NCI-H226 (cell line): ENCODE measurements at regions not wholly inside any gene's neighbourhood (a gene's known extent, or its start where the extent isn't known, plus 50 kb on each side); places are given as distances from the start of the nearest gene placed in this dataset.

ENCODE experiments used
- DNase-seq: peaks from one replicate; pipeline ENCODE4 v3.0.0-alpha.2; 2015

DNA sequence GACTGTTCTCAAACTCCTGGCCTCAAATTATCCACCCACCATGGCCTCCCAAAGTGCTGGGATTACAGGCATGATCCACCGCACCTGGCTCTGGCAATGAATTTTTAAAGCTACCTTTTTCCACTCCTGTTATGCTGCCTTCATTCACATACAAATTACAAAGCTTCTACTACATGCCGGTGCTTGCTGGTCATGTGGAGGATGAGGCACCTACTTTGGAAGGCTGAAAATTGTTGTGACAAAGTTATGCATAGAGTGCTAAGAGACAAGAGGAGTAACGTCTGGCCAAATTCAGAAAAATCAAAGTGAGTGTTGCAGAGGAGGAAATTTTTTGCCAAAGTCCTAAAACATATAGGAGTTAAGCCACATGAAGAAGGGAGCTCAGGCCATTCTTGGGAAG is 191.7 kb upstream of the PPFIA2 start:
- DNase-seq, result no peak

GRCh38 chr12:81949841-81950308 is 190.7 kb upstream of the PPFIA2 start:
- no peak for DNase-seq

DNA sequence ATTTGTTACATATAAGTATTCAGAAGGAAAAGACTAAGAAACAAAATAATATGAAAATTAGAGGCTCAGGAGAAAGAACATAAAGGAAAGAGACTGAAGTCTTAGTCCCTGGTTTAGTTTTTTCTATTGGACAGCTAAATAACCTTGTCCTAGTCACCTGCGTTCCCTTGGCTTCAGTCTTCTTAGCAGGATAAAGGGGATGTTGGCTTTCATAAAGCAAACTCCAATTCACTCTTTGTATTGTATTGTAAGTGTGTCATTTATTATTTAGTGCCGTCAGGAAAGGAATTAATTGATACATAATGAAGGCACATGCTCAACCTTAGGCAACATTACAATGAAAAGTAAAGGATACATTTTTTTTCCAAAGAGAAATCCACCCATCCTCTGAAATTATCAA is 190.3 kb upstream of the PPFIA2 start:
- no peak for DNase-seq

DNA sequence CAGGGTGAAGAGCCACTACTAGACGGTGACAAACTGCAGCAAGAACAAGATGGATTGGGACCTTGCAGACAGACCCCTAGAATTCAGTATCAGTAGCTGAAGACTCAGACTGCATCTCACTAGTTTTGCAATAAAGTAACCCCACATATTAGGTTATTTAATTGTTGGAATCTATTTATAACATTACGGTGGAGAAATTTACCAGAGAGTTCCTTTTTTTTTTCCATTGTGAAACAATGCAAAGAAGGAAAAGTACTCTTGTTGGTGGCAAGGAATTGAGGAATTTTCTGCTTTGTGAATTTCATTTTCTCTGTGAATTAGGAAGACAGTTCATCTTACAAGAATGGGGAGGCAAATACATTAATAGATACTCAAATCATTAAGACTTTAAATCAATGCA is 185.7 kb upstream of the PPFIA2 start:
- DNase-seq, result no peak

DNA sequence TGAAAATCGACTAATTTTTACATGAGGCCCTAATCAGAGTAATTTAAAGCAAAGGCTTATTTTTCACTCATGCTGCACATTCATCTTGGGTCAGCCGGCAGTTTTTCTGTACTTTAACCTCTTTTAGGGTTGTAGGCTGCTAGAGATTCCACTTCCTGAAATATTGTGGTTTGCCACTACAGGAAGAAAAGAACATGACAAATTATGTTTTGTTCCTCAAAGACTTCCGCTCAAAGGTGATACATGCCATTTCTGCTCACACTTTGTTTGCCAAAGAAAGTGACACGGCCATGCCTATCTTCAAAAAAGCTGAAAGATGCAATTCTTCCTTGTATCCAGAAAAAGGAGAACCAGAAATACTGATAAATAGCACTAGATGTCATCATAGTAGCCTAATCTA is 183.4 kb upstream of the PPFIA2 start:
- DNase-seq, result no peak

DNA sequence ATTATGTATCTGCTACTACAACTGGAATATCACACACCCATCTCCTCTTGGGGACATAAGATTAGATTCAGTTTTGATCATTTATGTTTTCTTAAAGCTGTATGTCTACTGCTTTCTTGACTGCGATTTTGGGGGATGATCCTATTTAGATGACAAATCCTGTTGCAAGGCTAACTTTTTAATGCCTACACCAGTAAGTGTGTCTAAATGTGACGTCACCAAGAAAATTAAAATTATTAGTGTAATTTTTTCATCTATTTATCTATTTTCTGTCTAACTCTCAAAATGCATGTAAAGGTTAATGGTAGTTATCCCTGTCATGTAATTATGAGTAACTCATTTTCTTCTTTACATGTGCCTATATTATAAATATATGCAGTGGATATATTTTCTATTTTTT is 170.9 kb upstream of the PPFIA2 start:
- DNase-seq, result no peak

DNA sequence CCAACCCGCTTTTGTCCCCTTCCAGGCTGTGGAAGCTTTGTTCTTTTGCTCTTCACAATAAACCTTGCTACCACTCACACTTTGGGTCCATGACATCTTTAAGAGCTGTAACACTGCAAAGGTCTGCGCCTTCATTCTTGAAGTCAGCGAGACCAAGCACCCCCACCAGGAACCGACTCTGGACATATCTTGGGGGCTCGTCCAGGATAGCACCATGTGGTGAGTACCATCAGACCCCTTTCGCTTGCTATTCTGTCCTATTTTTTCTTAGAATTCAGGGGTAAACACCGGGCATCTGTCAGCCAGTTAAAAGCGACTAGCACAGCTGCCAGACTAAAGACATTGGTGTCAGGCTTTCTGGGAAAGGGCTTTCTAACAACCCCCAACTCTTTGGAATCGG is 137.6 kb upstream of the PPFIA2 start:
- DNase-seq, result no peak

- no peak for DNase-seq
Measured at GRCh38 chr12:81888961-81889360, 129.8 kb upstream of the PPFIA2 start.

- peak; percentile 84 for DNase-seq
Measured at GRCh38 chr12:81888106-81888740, 129.1 kb upstream of the PPFIA2 start.

DNA sequence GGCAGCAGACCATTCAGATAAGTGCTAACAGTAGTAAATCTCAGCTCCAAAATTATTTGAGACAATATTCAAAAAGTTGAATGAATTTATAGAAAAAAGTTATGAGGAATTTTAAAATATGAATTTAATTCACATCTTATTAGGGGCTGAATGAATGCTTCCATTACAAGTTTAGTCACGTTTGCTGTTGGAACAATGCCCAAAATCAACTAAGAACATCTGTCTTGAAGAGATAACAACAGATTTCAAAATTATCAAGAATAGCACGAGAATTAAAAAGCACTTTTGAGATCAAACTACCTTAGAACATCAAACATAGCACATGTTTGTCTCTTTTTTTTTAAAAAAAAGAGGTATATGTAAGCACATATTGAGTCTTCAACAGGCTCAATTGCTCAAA is 115.4 kb upstream of the PPFIA2 start:
- no peak for DNase-seq

GRCh38 chr12:81874166-81874565 is 115.0 kb upstream of the PPFIA2 start:
- DNase-seq, result no peak

- no peak for DNase-seq
Measured at GRCh38 chr12:81872400-81872799, 113.2 kb upstream of the PPFIA2 start.

- DNase-seq, result peak; percentile 83
Measured at GRCh38 chr12:81866081-81866480, 106.9 kb upstream of the PPFIA2 start.

- DNase-seq, result no peak
Measured at GRCh38 chr12:81863406-81863805, 104.3 kb upstream of the PPFIA2 start.

GRCh38 chr12:81859521-81859920 is 100.4 kb upstream of the PPFIA2 start:
- peak; percentile 42 for DNase-seq

DNA sequence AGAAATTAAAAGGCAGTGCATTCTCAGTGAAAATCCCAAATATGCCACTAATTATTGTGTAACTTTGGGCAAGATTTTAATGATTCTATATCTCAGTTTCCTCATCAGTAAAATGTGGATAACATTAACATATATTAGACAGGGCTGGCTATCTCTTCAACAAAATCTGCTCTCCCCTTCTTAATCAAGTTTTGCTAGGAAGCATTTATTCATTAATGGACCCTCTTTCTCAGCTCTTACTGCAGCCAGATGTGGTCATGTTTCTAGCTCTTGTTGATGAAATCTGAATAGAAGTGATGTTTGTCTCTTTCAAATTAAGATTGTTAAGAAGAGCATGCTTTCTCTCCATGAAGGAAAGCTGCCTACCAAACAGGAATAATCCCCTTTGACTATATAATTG is 84.4 kb upstream of the PPFIA2 start:
- DNase-seq, result no peak

DNA sequence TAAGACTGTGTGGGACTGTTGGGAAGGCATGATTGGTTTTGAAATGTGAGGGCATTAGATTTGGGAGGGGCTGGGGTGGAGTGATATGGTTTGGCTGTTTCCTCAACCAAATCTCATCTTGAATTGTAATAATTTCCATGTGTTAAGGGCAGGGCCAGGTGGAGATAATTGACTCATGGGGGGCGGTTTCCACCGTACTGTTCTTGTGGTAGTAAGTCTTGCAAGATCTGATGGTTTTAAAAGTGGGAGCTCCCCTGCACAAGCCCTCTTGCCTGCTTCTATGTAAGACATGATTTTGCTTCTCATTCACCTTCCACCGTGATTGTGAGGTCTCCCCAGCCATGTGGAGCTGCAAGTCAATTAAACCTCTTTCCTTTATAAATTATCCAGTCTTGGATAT is 76.6 kb upstream of the PPFIA2 start:
- no peak for DNase-seq

- peak; percentile 62 for DNase-seq
Measured at GRCh38 chr12:81819991-81820633, 61.0 kb upstream of the PPFIA2 start.

- no peak for DNase-seq
Measured at GRCh38 chr12:81815611-81816010, 56.5 kb upstream of the PPFIA2 start.

GRCh38 chr12:81811778-81812125 is 52.6 kb upstream of the PPFIA2 start:
- no peak for DNase-seq

- peak; percentile 84 for DNase-seq
Measured at GRCh38 chr12:81811061-81811777, 52.1 kb upstream of the PPFIA2 start.

DNA sequence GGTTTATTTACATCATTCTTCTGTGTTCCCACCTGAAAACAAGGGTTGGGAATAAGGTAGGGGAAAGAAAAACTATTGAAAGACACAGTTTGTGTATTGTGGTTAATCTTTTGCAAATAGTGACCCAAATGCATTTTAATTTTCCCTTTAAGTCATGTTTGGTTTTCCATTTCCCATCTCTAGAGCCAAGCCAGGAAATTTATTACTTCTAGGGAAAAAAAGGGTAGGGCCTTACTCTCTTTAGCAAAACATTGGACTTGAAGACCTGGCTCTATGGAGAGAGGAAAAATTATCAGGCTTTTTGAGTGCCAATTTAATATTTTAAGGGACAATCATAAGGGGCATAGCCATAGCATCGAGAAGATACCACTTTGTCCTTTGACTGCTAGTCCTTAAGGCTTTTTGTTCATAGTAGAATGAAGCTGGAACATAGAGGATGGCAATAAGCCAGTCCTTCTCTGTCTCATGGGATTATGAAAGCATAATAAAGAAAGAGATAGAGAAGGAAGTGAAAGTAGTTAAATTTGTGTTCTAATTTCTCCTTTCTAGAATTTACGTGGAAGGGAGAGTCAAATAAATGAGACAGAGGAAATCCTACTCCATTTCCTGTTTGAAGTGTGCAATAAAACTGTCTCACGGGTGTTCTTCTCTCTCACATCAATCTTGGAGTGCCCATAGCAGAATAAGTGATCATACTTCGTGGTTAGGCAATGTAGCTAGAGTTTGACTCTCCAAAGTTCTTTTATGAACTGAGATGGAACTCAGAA is 50.9 kb upstream of the PPFIA2 start:
- peak; percentile 31 for DNase-seq

DNA sequence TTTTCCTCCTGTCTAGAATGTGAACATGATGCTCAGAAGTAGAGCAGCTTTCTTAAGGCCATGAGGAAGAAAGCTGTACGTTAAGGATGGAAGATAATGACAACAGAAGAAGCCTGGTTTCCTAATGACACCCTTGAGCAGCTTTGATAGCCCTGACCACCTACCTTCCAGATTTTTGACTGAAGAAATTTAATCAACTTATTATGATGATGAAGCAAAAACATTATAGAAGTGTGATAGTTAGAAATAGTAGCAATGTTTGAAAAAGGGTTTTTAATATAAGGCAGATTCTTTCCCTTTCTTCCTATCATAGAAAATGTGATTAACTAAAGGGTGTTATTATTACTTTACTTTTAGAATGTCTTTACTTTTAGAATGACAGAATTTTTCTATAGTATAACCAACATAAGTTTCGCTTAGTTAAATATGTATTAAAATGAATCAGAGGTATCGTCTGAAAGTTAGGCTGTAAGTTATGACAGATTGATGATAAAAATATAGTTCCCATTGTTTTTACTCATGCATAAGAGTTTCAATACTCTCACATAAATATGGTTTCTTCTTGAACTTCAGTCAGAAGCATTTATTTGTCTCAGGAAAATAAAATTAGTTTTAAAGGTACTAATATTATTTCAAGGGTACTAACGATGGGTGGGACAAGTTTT is 50.1 kb upstream of the PPFIA2 start:
- no peak for DNase-seq
